HG03469 (cell line): ENCODE measurements at regions not wholly inside any gene's neighbourhood (a gene's known extent, or its start where the extent isn't known, plus 50 kb on each side); places are given as distances from the start of the nearest gene placed in this dataset.
A peak's percentile ranks its signal among the peaks of the same experiment; 100 is the strongest.
"Not testable (repeated sequence)": the region's sequence is repeated elsewhere in the genome, so short reads cannot be mapped to it uniquely, and the experiment has no call there.

Experiments
- ATAC-seq: cut with Tn5 transposase; IDR thresholded peaks from one replicate; pipeline ENCODE4 v1.9.1; 2021; ENCODE audit warnings: mild to moderate bottlenecking, moderate library complexity, moderate number of reproducible peaks; ENCODE audit not compliant: unreplicated experiment

- ATAC-seq, result no peak
These were observed 561.0 kb upstream of the ANKRD30A start for GRCh38 chr10:36564433-36564832.

GRCh38 chr10:36559412-36560400 is 565.7 kb upstream of the ANKRD30A start:
- ATAC-seq, result no peak

- no peak for ATAC-seq
These were observed 568.9 kb upstream of the ANKRD30A start for GRCh38 chr10:36556468-36556867.

GRCh38 chr10:36555036-36555435 is 570.4 kb upstream of the ANKRD30A start:
- no peak for ATAC-seq

- ATAC-seq, result no peak
These were observed 577.4 kb upstream of the ANKRD30A start for GRCh38 chr10:36547965-36548364.

- no peak for ATAC-seq
These were observed 582.9 kb upstream of the ANKRD30A start for GRCh38 chr10:36542493-36542892.

GRCh38 chr10:36540611-36541010 is 584.8 kb upstream of the ANKRD30A start:
- no peak for ATAC-seq

GRCh38 chr10:36538953-36539586 is 586.3 kb upstream of the ANKRD30A start:
- ATAC-seq, result no peak

GRCh38 chr10:36534471-36535002 is 590.9 kb upstream of the ANKRD30A start:
- peak; percentile 94 for ATAC-seq

GRCh38 chr10:36533861-36534260 is 591.5 kb upstream of the ANKRD30A start:
- no peak for ATAC-seq

- no peak for ATAC-seq
These were observed 592.1 kb upstream of the ANKRD30A start for GRCh38 chr10:36533316-36533715.

GRCh38 chr10:36531621-36532020 is 593.8 kb upstream of the ANKRD30A start:
- no peak for ATAC-seq

GRCh38 chr10:36526033-36526432 is 599.4 kb upstream of the ANKRD30A start:
- no peak for ATAC-seq

- not testable (repeated sequence) for ATAC-seq
These were observed 601.3 kb upstream of the ANKRD30A start for GRCh38 chr10:36524126-36524525.

- no peak for ATAC-seq
These were observed 605.5 kb upstream of the ANKRD30A start for GRCh38 chr10:36519909-36520308.

- no peak for ATAC-seq
These were observed 609.1 kb upstream of the ANKRD30A start for GRCh38 chr10:36516281-36516680.

GRCh38 chr10:36515319-36515718 is 610.1 kb upstream of the ANKRD30A start:
- no peak for ATAC-seq

- ATAC-seq, result no peak
These were observed 617.7 kb upstream of the ANKRD30A start for GRCh38 chr10:36507715-36508114.

- ATAC-seq, result no peak
These were observed 618.5 kb upstream of the ANKRD30A start for GRCh38 chr10:36506697-36507496.

- no peak for ATAC-seq
These were observed 619.1 kb upstream of the ANKRD30A start for GRCh38 chr10:36506261-36506660.

- no peak for ATAC-seq
These were observed 620.6 kb upstream of the ANKRD30A start for GRCh38 chr10:36504758-36505157.
